Neural progenitor cell (in vitro differentiated cells): ENCODE measurements at regions not wholly inside any gene's neighbourhood (a gene's known extent, or its start where the extent isn't known, plus 50 kb on each side); places are given as distances from the start of the nearest gene placed in this dataset.

ENCODE experiments used
- EZH2 ChIP-seq: fragments of 200-600 bp; sonication (generic); IDR thresholded peaks from 2 replicates; pipeline ENCODE4 v1.6.1; 2017; ENCODE audit warnings: antibody characterized with exemption, mild to moderate bottlenecking, moderate library complexity
- EZH2phosphoT487 ChIP-seq: fragments of 200-600 bp; sonication (generic); IDR thresholded peaks from 2 replicates; pipeline ENCODE4 v1.6.1; 2017; ENCODE audit warnings: antibody characterized with exemption
- TF ChIP-seq, protein P1 (sequence below): fragments of 200-600 bp; sonication (generic); IDR thresholded peaks from 2 replicates; pipeline ENCODE4 v1.5.1; 2017; ENCODE audit warnings: antibody characterized with exemption, mild to moderate bottlenecking

DNA sequence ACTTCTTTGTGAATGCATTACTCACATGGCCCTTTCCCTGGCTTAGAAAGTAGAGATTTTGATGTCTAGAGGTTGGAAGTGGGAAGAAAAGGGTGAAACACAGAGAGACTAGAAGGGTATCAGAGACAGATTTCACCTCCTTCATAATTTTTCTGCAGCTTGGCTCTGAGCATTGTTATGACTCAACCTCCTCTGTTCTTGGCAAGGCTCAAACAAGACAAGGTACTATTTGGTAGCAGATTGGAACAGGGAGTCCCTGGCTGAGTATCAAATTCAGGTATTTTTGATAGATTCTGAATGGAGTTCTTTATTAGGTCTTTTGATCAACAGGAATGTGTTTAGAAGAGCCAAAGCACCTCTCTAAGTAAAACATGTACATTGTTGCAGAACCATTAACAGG is 146.3 kb upstream of the CHRDL1 start:
- TF ChIP-seq, protein P1, sequence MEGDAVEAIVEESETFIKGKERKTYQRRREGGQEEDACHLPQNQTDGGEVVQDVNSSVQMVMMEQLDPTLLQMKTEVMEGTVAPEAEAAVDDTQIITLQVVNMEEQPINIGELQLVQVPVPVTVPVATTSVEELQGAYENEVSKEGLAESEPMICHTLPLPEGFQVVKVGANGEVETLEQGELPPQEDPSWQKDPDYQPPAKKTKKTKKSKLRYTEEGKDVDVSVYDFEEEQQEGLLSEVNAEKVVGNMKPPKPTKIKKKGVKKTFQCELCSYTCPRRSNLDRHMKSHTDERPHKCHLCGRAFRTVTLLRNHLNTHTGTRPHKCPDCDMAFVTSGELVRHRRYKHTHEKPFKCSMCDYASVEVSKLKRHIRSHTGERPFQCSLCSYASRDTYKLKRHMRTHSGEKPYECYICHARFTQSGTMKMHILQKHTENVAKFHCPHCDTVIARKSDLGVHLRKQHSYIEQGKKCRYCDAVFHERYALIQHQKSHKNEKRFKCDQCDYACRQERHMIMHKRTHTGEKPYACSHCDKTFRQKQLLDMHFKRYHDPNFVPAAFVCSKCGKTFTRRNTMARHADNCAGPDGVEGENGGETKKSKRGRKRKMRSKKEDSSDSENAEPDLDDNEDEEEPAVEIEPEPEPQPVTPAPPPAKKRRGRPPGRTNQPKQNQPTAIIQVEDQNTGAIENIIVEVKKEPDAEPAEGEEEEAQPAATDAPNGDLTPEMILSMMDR: no peak
- no peak for TF ChIP-seq EZH2
- no peak for TF ChIP-seq EZH2phosphoT487
